ENCODE measurements at regions not wholly inside any gene's neighbourhood (a gene's known extent, or its start where the extent isn't known, plus 50 kb on each side); places are given as distances from the start of the nearest gene placed in this dataset.

GRCh38 chr15:70274908-70275307 is 177.2 kb upstream of the TLE3 start:
- peaks cover 47% of the 10 kb centered on the region for H3K4me1 Mint-ChIP-seq
- H3K9ac ChIP-seq, result no peak overlapping the region
- no peak overlapping the region for H3K27ac Mint-ChIP-seq
- peaks cover 12% of the 10 kb centered on the region for H3K27me3 Mint-ChIP-seq (ENCODE audit: insufficient read depth, low read depth)
- H3K9me3 Mint-ChIP-seq, result no peaks in the 10 kb centered on the region
- no peak overlapping the region for H2AFZ ChIP-seq (replicated peaks)
- H3K27ac ChIP-seq, result no peak overlapping the region
- no peak for TF ChIP-seq CTCF (IDR thresholded peaks at IDR 0.05)
- TF ChIP-seq EZH2 (IDR thresholded peaks at IDR 0.05), result no peak
- TF ChIP-seq EZH2phosphoT487 (IDR thresholded peaks at IDR 0.05), result no peak
- no peaks in the 10 kb centered on the region for H3K36me3 Mint-ChIP-seq
- DNase-seq (ENCODE audit: low spot score), result no peak
- no peak overlapping the region for H3K4me3 Mint-ChIP-seq
- H3K4me2 ChIP-seq, result no peak overlapping the region
- H3K4me1 ChIP-seq, result peaks cover 15% of the 10 kb centered on the region
- no peaks in the 10 kb centered on the region for H3K36me3 ChIP-seq
- no peaks in the 10 kb centered on the region for H3K27me3 ChIP-seq
- no peaks in the 10 kb centered on the region for H3K9me3 ChIP-seq (ENCODE audit: low read depth)
- no peaks in the 10 kb centered on the region for H3F3A ChIP-seq (ENCODE audit: low read depth)
- H4K20me1 ChIP-seq (ENCODE audit: low read depth), result no peaks in the 10 kb centered on the region
- H3K4me3 ChIP-seq, result no peak overlapping the region
- H3K79me2 ChIP-seq (ENCODE audit: low read depth), result no peaks in the 10 kb centered on the region

GRCh38 chr15:70274255-70274880 is 176.7 kb upstream of the TLE3 start:
- no peaks in the 10 kb centered on the region for H3K79me2 ChIP-seq (ENCODE audit: low read depth)
- H3K27ac Mint-ChIP-seq, result no peak overlapping the region
- peaks cover 53% of the 10 kb centered on the region for H3K4me1 Mint-ChIP-seq
- no peak for TF ChIP-seq EZH2 (IDR thresholded peaks at IDR 0.05)
- TF ChIP-seq CTCF (IDR thresholded peaks at IDR 0.05), result no peak
- no peak overlapping the region for H3K4me3 ChIP-seq
- no peaks in the 10 kb centered on the region for H3K27me3 ChIP-seq
- no peaks in the 10 kb centered on the region for H4K20me1 ChIP-seq (ENCODE audit: low read depth)
- no peaks in the 10 kb centered on the region for H3K36me3 ChIP-seq
- no peak overlapping the region for H2AFZ ChIP-seq (replicated peaks)
- H3K27ac ChIP-seq, result no peak overlapping the region
- no peak overlapping the region for H3K9ac ChIP-seq
- H3F3A ChIP-seq (ENCODE audit: low read depth), result no peaks in the 10 kb centered on the region
- no peak overlapping the region for H3K4me2 ChIP-seq
- H3K4me1 ChIP-seq, result peaks cover 17% of the 10 kb centered on the region
- H3K27me3 Mint-ChIP-seq (ENCODE audit: insufficient read depth, low read depth), result peaks cover 16% of the 10 kb centered on the region
- DNase-seq (ENCODE audit: low spot score), result no peak
- H3K36me3 Mint-ChIP-seq, result no peaks in the 10 kb centered on the region
- H3K4me3 Mint-ChIP-seq, result no peak overlapping the region
- no peaks in the 10 kb centered on the region for H3K9me3 ChIP-seq (ENCODE audit: low read depth)
- H3K9me3 Mint-ChIP-seq, result no peaks in the 10 kb centered on the region

- Mint-ChIP-seq H3K9me3 (no peaks in the 10 kb centered on the region), H3K4me1 (peaks cover 58% of the 10 kb centered on the region), H3K36me3 (no peaks in the 10 kb centered on the region), H3K4me3 (peak overlapping the region; percentile 35), H3K27me3 (ENCODE audit: insufficient read depth, low read depth) (peaks cover 16% of the 10 kb centered on the region), H3K27ac (no peak overlapping the region)
- no peaks in the 10 kb centered on the region for H3K27me3 ChIP-seq
- TF ChIP-seq EZH2 (IDR thresholded peaks at IDR 0.05) (no peak), CTCF (IDR thresholded peaks at IDR 0.05) (no peak), EZH2phosphoT487 (IDR thresholded peaks at IDR 0.05) (no peak)
- no peak overlapping the region for H3K27ac ChIP-seq
- no peak for DNase-seq (ENCODE audit: low spot score)
- no peaks in the 10 kb centered on the region for H4K20me1 ChIP-seq (ENCODE audit: low read depth)
- no peak overlapping the region for H3K4me3 ChIP-seq
- no peaks in the 10 kb centered on the region for H3F3A ChIP-seq (ENCODE audit: low read depth)
- no peak overlapping the region for H3K9ac ChIP-seq
- H3K36me3 ChIP-seq, result no peaks in the 10 kb centered on the region
- no peaks in the 10 kb centered on the region for H3K9me3 ChIP-seq (ENCODE audit: low read depth)
- peaks cover 23% of the 10 kb centered on the region for H3K4me1 ChIP-seq
- no peak overlapping the region for H2AFZ ChIP-seq (replicated peaks)
- H3K4me2 ChIP-seq, result no peak overlapping the region
- H3K79me2 ChIP-seq (ENCODE audit: low read depth), result no peaks in the 10 kb centered on the region
Measured at GRCh38 chr15:70273808-70274207, 176.1 kb upstream of the TLE3 start.
